HT-29 (cell line): ENCODE measurements at regions not wholly inside any gene's neighbourhood (a gene's known extent, or its start where the extent isn't known, plus 50 kb on each side); places are given as distances from the start of the nearest gene placed in this dataset.
A peak's percentile ranks its signal among the peaks of the same experiment; 100 is the strongest.

Experiments
- DNase-seq: peaks from one replicate; pipeline ENCODE4 v3.0.0-alpha.2; 2015; ENCODE audit warnings: low spot score

- DNase-seq: no peak
These were observed 182.7 kb downstream of the AHR start for GRCh38 chr7:17481118-17481517.

DNA sequence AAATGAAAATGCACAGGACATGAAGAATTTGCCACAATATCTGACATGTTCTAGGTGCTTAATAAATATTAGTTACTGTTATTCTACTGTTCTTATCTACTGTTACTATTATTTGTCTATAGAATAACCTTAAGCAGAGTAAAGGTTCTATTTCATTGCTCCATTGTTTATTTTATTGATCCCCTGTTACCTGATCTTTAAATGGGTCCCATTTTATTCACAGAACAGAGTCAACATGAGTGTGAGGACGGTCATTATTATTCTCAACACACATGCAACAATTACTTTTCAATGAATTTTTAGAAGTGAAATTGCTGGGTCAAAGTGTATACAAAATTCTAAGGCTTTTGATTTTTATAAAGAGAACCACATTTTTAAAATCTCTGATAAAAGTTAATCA is 186.9 kb downstream of the AHR start:
- DNase-seq: no peak

DNA sequence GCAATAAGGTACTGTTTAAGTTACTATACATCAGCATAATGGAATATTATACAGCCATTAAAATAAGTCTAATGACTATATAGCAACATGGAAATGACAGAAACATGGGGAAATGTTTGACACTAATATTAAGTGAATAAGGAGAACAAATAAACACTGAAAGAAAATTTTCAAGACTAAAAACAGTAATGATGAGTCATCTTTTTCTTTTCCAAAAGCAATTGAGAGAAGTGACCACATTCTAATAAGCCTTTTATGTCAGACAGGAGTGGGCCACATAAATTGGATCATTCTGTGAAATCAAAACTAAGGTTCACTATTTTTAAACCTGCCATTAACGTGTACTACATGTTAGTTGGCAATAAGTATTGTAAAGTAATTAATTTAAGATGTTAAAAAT is 187.5 kb downstream of the AHR start:
- no peak for DNase-seq

- no peak for DNase-seq
These were observed 188.4 kb downstream of the AHR start for GRCh38 chr7:17486835-17487234.

- no peak for DNase-seq
These were observed 188.9 kb downstream of the AHR start for GRCh38 chr7:17487343-17487742.

DNA sequence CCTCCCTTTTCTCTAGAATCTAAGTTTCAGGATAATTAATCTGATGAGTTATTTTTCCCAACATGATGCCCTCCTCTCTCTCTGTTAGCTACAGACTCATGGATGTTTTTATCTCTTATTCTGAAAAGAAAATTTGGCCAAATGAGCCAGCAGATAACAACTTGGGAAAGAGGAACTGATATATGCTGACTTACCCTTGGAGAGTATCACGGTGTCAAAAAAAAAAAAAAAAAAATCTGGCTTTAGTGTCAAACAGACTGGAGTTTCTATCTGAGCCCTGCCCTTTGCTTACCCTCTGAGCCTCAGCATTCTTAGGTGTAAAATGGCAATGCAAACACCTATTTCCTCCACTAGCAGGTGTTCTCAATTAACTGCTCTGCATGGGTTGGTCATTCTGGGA is 190.4 kb downstream of the AHR start:
- DNase-seq: no peak

DNA sequence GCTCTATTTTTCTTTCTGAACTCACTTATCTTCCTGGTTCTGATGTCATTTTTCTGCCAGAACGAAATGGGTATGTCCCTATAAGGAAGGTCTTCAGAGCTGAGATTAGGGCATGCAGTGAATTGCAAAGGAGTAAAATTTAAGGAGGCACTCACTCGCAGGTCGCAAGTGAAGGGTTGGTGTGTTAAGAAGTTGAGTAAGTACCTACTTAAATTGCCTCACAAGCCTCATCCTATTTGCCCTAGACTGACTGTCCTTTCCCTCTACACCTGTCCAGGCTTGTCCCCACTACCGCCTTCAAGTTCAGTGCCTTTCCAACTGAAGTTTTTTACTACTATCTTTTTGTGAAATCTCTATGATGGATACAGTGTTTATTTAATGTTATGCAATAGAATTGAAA is 191.5 kb downstream of the AHR start:
- DNase-seq: peak; percentile 25

DNA sequence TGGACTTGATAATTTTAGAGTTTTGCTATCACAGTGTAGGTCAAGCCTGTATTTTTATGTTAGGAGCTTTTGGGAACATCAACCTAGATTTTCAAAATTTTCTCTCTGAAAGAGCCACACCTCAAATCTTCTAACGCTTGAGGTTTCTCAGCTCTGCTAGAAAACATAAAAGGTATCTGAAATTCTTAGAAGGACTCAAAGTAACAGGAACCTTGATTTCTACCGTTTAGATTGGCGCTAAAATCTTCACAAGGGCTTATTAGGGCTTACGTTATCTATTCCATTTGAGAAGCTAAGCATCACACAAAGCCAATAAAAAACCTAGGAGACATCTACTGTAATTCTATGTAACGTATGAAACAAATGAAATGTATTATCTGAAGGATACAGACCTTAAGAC is 192.4 kb downstream of the AHR start:
- DNase-seq: no peak

DNA sequence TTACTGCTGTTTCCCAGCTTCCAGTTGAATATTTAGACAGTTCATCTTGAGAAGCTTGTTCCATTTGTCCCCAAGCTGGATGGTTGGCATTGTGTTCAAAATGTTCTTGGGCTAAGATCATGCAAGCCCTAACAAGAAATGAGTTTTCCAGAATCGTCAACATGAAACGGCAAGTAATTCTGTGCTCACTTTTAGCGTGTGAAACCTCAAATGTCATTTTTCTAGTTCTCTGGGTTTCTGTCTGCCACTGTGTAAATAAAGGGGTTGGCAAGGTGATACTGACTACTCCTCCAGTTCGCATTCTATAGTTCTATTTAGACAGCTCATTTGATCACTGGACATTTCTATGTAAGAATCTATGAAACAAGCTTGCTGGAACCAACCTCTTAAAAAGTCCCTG is 194.0 kb downstream of the AHR start:
- DNase-seq: no peak

- no peak for DNase-seq
These were observed 195.0 kb downstream of the AHR start for GRCh38 chr7:17493446-17493845.

- DNase-seq: peak; percentile 44
These were observed 197.4 kb downstream of the AHR start for GRCh38 chr7:17495655-17496394.

DNA sequence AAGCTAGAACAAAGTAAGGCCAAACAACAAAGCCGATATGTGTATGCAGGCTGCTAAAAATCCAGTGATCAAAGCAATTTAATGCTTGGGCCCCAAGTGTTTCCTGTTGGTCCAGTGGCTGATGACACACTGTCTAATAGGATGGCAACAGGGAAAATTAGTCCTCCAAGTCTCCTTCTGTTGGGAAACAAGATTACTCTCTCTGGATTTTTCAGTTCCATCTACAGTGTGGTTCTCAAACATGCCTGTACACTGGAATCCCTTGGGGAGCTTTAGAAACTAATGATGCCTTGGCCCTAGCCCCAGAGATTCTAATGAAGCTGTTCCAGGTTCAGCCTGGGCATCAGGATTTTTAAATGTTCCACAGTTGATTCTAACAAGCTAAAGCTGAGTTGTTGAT is 198.7 kb downstream of the AHR start:
- no peak for DNase-seq

- no peak for DNase-seq
These were observed 199.2 kb downstream of the AHR start for GRCh38 chr7:17497549-17498167.

- DNase-seq: no peak
These were observed 199.8 kb downstream of the AHR start for GRCh38 chr7:17498230-17498629.

DNA sequence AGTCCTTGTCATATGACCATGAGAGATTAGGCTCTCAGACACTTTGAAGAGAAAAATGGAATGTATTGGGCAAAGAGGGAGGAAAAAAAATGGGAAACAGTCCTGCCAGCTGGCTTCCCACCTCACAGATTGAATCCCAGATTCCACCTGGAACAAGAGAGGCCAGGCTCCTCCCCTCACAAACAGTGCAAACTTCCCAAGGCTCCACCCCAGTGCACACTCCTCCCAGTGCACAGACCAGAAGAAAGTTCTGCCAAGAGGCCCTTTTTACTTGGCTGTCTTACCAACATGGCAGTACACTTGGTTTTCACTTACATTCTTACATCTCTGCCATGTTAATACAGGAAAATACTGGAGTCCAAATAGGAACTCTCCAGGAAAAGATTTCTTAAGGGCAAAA is 202.3 kb downstream of the AHR start:
- no peak for DNase-seq

GRCh38 chr7:17501441-17502212 is 203.2 kb downstream of the AHR start:
- no peak for DNase-seq

- no peak for DNase-seq
These were observed 204.0 kb downstream of the AHR start for GRCh38 chr7:17502213-17503060.

DNA sequence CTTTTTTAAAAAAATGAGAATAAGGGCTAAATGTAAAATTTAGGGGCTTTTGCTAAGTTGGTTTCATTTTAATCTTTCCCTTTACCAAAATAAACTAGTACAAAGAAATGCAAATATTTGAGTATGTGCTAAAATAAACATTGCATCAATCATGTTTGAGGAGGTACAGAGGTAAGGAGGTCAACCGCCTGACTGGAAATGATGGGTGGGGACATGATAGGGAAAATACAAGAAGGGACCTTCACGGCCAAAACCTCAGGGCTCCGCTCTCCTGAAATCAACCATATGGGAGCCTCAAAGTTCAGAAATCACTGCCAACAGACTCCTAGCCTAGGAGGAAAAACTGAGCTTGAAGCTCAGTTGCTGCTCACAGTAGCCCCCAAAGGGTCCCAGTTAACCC is 207.6 kb downstream of the AHR start:
- DNase-seq: peak; percentile 41

GRCh38 chr7:17506596-17506995 is 208.1 kb downstream of the AHR start:
- DNase-seq: no peak

DNA sequence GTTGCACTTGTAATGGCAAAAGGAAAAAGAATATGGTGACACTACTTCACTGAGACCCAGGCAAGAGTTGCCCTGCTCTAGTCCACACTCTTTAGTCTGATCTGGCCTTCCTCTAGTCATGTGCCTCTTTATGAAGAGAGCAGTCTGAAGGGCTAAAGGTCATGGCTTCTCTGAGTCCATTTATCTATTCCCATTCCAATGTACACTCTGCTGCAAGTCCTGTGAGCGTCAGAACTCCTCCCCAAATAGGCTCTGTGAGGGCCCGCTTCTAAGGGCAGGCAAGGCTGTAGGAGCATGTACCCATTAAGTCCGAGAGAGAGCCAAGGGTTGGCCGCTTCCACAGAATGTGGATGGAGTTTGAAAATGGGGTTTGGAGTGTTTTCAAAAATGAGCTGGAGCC is 209.3 kb downstream of the AHR start:
- DNase-seq: no peak

DNA sequence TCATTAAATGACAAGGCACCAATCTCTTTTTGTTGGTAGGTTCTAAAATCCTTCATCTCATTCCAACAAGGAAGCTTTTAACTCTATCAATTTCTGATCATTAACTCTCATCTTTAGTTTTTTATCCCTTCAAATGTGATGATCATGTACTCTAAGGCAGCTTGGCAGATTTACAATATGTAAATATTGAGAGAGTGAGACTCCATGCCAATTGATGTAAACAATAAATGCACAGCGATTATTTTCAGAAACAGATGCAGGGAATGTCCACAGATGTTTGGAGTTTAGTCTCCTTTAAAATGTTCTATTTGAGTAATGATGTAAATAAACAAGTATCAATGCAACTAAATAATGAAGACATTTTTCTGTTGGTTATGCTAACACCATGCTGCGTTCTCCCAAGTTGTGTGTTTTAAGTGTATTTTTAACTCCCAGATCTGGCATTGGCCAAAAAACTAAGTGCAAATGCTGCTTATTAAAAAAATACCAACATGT is 213.8 kb downstream of the AHR start:
- no peak for DNase-seq

GRCh38 chr7:17516771-17517170 is 218.3 kb downstream of the AHR start:
- DNase-seq: no peak
